ENCODE measurements at regions not wholly inside any gene's neighbourhood (a gene's known extent, or its start where the extent isn't known, plus 50 kb on each side); places are given as distances from the start of the nearest gene placed in this dataset.
"Not testable (repeated sequence)": the region's sequence is repeated elsewhere in the genome, so short reads cannot be mapped to it uniquely, and the experiment has no call there.

- not testable (repeated sequence) for TF ChIP-seq CTCF, POLR2A (IDR thresholded peaks at IDR 0.05)
Measured at GRCh38 chr15:78703334-78704056, 62.5 kb upstream of the CHRNB4 start.
